ENCODE measurements at regions not wholly inside any gene's neighbourhood (a gene's known extent, or its start where the extent isn't known, plus 50 kb on each side); places are given as distances from the start of the nearest gene placed in this dataset.

- no peak overlapping the region for H3K27ac ChIP-seq
- TF ChIP-seq, protein P1, sequence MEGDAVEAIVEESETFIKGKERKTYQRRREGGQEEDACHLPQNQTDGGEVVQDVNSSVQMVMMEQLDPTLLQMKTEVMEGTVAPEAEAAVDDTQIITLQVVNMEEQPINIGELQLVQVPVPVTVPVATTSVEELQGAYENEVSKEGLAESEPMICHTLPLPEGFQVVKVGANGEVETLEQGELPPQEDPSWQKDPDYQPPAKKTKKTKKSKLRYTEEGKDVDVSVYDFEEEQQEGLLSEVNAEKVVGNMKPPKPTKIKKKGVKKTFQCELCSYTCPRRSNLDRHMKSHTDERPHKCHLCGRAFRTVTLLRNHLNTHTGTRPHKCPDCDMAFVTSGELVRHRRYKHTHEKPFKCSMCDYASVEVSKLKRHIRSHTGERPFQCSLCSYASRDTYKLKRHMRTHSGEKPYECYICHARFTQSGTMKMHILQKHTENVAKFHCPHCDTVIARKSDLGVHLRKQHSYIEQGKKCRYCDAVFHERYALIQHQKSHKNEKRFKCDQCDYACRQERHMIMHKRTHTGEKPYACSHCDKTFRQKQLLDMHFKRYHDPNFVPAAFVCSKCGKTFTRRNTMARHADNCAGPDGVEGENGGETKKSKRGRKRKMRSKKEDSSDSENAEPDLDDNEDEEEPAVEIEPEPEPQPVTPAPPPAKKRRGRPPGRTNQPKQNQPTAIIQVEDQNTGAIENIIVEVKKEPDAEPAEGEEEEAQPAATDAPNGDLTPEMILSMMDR (IDR thresholded peaks at IDR 0.05) = no peak
- no peak for TF ChIP-seq POLR2A (IDR thresholded peaks at IDR 0.05)
- no peaks in the 10 kb centered on the region for H3K27me3 ChIP-seq
- H3K4me3 ChIP-seq = no peak overlapping the region
- H3K4me1 ChIP-seq = no peaks in the 10 kb centered on the region
- intact Hi-C loops (cut with DNase I; ENCODE audit: low total_unique reads) = no loop called here
- DNase-seq = no peak
- no peaks in the 10 kb centered on the region for H3K9me3 ChIP-seq
- no peaks in the 10 kb centered on the region for H3K36me3 ChIP-seq
These were observed 130.5 kb upstream of the SMAD1 start for GRCh38 chr4:145351162-145351561.

DNA sequence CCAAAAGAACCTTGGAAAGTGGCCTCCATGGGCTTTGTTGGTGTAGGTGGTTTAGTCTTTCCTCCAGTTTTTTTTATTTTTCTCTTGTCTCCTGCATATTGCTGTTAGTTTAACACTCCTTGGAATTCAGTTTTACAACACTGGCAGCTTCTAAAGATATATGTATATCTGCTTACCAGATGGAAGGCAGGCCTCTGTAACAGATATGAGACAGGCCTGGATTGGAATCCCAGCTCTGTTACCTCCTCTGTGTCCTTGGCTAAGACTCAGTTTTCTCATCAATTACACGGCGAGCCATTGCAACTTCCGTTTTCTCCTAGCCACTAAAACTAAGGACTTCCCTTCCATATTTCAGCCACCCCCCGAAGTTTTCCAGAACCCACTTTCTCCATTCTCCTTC is 133.4 kb upstream of the SMAD1 start:
- Histone ChIP-seq H3K4me1 (no peaks in the 10 kb centered on the region), H3K9me3 (no peaks in the 10 kb centered on the region), H3K27ac (peak overlapping the region in 1 of 2 donors; percentile 33), H3K36me3 (no peaks in the 10 kb centered on the region), H3K27me3 (no peaks in the 10 kb centered on the region), H3K4me3 (no peak overlapping the region)
- intact Hi-C loops (cut with DNase I; ENCODE audit: low total_unique reads) = no loop called here
- no peak for DNase-seq
- no peak for TF ChIP-seq POLR2A (IDR thresholded peaks at IDR 0.05)
- TF ChIP-seq, protein P1 (IDR thresholded peaks at IDR 0.05) = no peak

DNA sequence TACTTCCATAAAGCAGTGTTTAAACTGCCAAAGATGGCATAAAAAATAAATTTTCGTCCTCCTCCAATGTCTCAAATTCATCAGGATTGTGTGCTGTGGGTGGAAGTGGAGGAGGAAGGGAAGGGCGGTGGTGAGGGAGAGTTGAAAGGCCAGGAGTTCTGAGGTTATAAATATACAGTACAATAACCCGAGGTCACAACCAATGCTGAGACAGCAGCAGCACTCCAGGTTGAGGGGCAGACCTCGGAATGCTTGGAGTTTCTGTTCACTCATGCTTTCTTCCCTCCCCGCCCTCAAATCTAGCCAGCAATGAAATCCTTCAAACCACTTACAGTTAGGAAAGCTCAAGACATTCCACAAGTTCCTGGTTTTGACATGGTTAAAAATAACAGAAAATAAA is 134.0 kb upstream of the SMAD1 start:
- no peaks in the 10 kb centered on the region for H3K9me3 ChIP-seq
- H3K36me3 ChIP-seq = no peaks in the 10 kb centered on the region
- no peak overlapping the region for H3K4me3 ChIP-seq
- H3K4me1 ChIP-seq = no peaks in the 10 kb centered on the region
- no peaks in the 10 kb centered on the region for H3K27me3 ChIP-seq
- DNase-seq = no peak
- H3K27ac ChIP-seq = peak overlapping the region in 1 of 2 donors; percentile 33
- no peak for TF ChIP-seq POLR2A (IDR thresholded peaks at IDR 0.05)
- intact Hi-C loops (cut with DNase I; ENCODE audit: low total_unique reads) = no loop called here

DNA sequence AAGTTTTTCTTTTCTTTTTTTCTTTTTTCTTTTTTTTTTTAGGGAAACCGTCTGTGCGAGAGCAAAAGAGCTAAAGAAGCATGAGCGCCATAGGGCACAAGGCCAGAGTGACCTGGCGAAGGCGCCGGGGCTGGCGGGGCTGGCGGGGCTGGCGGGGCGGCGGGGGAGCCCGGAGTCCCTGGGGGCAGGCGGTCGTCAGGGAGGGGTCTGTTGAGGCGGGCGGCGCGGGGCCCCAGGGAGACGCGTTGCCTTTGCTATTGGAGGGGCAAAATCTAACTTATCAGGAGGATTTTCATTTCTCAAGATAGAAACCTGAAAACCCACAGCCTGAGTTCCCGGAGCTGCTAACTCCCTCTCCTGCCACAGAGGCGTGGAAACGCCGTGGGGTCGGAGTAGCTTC is 135.6 kb upstream of the SMAD1 start:
- Histone ChIP-seq H3K4me3 (no peak overlapping the region), H3K4me1 (no peaks in the 10 kb centered on the region), H3K27ac (no peak overlapping the region), H3K36me3 (no peaks in the 10 kb centered on the region), H3K27me3 (no peaks in the 10 kb centered on the region), H3K9me3 (no peaks in the 10 kb centered on the region)
- no peak for DNase-seq
- TF ChIP-seq, protein P1 (IDR thresholded peaks at IDR 0.05) = no peak
- no peak for TF ChIP-seq POLR2A (IDR thresholded peaks at IDR 0.05)
- intact Hi-C loops (cut with DNase I; ENCODE audit: low total_unique reads) = no loop called here

DNA sequence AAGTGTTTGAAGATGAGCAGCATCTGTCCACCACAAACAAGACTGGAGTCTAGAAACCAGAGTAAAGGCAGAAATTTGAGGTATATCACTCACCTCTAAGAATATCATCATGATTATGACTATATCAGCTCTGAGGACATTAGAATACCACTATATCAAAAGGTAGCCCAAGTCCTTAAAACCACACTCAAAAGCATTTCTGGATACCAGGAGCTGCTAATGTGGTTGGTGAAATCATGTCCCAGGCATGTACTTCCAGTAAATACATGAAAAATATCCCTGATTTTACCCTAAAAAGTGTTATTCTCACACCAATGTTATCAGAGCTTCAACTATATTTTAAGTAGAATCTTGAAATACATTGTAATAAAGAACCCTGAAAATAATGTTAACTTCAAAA is 136.3 kb upstream of the SMAD1 start:
- Histone ChIP-seq H3K4me1 (no peaks in the 10 kb centered on the region), H3K9me3 (no peaks in the 10 kb centered on the region), H3K4me3 (no peak overlapping the region), H3K27me3 (no peaks in the 10 kb centered on the region), H3K36me3 (no peaks in the 10 kb centered on the region), H3K27ac (no peak overlapping the region)
- intact Hi-C loops (cut with DNase I; ENCODE audit: low total_unique reads) = no loop called here
- no peak for TF ChIP-seq POLR2A (IDR thresholded peaks at IDR 0.05)
- TF ChIP-seq, protein P1 (IDR thresholded peaks at IDR 0.05) = no peak
- DNase-seq = no peak

GRCh38 chr4:145341381-145341780 is 140.3 kb upstream of the SMAD1 start:
- Histone ChIP-seq H3K9me3 (no peaks in the 10 kb centered on the region), H3K4me1 (no peaks in the 10 kb centered on the region), H3K27ac (no peak overlapping the region), H3K4me3 (no peak overlapping the region), H3K36me3 (no peaks in the 10 kb centered on the region), H3K27me3 (no peaks in the 10 kb centered on the region)
- no peak for TF ChIP-seq POLR2A (IDR thresholded peaks at IDR 0.05)
- TF ChIP-seq, protein P1 (IDR thresholded peaks at IDR 0.05) = no peak
- intact Hi-C loops (cut with DNase I; ENCODE audit: low total_unique reads) = no loop called here
- no peak for DNase-seq
